ENCODE measurements at regions not wholly inside any gene's neighbourhood (a gene's known extent, or its start where the extent isn't known, plus 50 kb on each side); places are given as distances from the start of the nearest gene placed in this dataset.

DNA sequence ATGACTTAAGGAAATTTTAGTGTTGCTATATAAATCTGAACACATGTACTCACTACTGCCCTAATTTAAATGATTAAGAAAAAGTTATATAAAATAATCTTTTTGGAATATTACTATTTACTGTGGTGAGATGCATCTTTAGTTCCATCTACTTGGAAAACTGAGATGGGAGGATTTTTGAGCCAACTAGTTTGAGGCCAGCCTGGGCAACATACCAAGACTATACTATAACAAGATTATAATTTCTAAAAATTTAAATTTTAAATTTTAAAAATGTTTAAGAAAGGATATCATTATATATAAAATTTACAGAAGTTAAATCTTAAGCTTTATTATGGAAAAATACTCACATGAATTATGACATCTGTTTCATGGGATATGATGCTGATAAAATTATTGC, 530.8 kb upstream of the IGFBP3 start:
- TF ChIP-seq, protein P1, sequence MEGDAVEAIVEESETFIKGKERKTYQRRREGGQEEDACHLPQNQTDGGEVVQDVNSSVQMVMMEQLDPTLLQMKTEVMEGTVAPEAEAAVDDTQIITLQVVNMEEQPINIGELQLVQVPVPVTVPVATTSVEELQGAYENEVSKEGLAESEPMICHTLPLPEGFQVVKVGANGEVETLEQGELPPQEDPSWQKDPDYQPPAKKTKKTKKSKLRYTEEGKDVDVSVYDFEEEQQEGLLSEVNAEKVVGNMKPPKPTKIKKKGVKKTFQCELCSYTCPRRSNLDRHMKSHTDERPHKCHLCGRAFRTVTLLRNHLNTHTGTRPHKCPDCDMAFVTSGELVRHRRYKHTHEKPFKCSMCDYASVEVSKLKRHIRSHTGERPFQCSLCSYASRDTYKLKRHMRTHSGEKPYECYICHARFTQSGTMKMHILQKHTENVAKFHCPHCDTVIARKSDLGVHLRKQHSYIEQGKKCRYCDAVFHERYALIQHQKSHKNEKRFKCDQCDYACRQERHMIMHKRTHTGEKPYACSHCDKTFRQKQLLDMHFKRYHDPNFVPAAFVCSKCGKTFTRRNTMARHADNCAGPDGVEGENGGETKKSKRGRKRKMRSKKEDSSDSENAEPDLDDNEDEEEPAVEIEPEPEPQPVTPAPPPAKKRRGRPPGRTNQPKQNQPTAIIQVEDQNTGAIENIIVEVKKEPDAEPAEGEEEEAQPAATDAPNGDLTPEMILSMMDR (IDR thresholded peaks at IDR 0.05): no peak
- TF ChIP-seq POLR2A (IDR thresholded peaks at IDR 0.05): no peak
